Activated T-cell treated with anti-CD3 and anti-CD28 coated beads, Interleukin-2, amount 50 U/mL, for 48 hours (primary cell): ENCODE measurements at regions not wholly inside any gene's neighbourhood (a gene's known extent, or its start where the extent isn't known, plus 50 kb on each side); places are given as distances from the start of the nearest gene placed in this dataset.

ENCODE experiments used
- DNase-seq, 2 experiments: peaks; one replicate each; pipeline ENCODE4 v3.0.0-alpha.2; 2020

DNA sequence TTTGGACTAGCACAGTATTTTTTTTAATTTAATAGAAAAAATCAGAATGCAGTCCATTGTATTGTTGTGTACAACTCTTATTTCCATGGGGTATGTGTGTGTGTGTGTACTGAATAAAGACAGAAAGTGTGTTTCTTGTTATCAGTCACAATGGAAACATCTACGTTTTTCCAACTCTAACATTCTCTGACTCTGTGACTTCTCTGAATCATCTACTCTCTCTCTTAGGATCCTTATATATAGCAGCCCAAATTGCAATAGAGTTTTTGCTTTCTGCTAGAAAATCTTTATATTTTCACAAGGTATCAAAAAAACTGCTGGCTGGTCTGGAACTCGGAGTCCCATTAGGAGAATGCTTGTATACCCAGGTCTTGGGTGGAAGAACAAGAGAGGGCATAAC lies 138.9 kb upstream of the ARID2 start:
- DNase-seq = no peak

DNA sequence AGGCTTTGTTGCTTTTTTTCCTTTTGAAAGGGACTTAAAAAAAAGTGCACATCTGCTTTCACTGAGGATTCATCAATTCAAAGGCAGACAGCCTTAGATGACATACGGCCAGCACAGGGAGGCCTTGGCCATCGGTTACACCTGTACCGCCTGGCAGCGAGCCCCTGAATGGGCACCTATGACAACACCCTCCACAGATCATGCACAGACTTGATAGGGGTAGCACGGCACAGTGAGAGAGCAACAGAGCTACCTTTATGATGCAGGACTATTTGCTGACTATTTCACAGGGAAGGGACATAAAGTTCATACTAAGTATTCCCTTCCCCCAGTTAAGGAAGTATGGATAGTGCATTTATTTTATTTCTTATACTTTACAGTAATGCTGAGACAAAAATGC lies 137.9 kb upstream of the ARID2 start:
- DNase-seq = no peak

GRCh38 chr12:45596366-45596765 lies 133.1 kb upstream of the ARID2 start:
- DNase-seq = no peak

- DNase-seq = no peak
Measured at GRCh38 chr12:45598336-45598735, 131.2 kb upstream of the ARID2 start.

GRCh38 chr12:45598761-45599160 lies 130.7 kb upstream of the ARID2 start:
- DNase-seq = no peak

DNA sequence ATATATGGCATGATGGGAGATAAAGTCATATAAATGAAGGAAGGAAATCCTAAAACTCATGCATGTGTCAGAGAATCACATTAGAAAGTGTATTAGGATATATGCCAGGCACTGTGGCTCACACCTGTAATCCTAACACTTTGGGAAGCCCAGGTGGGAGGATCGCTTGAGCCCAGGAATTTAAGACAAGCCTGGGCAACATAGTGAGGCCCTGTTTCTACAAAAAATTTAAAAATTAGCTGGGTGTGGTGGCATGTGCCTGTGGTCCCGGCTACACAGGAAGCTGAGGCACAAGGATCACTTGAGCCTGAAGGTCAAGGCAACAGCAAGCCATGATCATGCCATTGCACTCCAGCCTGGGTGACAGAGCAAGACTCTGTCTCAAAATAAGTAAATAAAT lies 130.3 kb upstream of the ARID2 start:
- DNase-seq = no peak

GRCh38 chr12:45601390-45601789 lies 128.1 kb upstream of the ARID2 start:
- no peak for DNase-seq

DNA sequence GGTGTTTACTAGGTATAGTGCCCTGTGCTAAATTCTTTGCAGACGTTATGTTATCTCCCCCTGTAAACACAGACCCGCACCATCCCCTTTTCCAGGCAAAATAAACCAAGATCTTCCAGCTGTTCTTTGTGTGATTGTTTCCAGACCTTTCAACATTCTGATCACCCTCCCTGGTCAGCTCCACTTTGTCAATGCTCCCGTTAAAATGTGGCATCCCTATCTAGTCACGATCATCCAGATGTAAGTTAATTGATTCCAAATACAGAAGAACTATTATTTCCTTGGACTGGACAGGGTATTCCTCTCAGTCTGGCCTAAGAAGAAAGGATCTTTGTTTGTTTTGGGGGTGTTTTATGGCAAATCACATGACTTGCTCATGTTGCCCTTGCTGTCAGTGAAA lies 127.6 kb upstream of the ARID2 start:
- no peak for DNase-seq

- DNase-seq = no peak
Measured at GRCh38 chr12:45605624-45606023, 123.9 kb upstream of the ARID2 start.

DNA sequence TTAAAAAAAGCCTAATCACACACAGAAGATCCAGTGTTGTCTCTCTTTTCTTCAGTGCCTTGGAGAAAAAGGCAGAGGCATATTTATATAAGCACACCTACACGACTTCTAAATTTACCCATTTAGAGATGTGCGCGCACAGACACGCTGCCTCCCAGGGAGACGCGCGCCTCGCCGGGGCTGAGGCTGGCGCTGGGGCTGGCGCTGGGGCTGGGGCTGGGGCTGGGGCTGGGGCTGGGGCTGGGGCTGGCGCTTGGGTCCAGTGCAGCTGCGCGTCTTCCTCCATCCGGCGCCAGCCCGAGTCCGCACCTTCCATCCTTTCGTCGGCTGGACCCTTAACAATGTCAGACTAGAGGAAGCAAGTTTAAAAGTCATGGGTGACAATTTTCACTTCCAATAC lies 118.4 kb upstream of the ARID2 start:
- no peak for DNase-seq

GRCh38 chr12:45611495-45611894 lies 118.0 kb upstream of the ARID2 start:
- no peak for DNase-seq

DNA sequence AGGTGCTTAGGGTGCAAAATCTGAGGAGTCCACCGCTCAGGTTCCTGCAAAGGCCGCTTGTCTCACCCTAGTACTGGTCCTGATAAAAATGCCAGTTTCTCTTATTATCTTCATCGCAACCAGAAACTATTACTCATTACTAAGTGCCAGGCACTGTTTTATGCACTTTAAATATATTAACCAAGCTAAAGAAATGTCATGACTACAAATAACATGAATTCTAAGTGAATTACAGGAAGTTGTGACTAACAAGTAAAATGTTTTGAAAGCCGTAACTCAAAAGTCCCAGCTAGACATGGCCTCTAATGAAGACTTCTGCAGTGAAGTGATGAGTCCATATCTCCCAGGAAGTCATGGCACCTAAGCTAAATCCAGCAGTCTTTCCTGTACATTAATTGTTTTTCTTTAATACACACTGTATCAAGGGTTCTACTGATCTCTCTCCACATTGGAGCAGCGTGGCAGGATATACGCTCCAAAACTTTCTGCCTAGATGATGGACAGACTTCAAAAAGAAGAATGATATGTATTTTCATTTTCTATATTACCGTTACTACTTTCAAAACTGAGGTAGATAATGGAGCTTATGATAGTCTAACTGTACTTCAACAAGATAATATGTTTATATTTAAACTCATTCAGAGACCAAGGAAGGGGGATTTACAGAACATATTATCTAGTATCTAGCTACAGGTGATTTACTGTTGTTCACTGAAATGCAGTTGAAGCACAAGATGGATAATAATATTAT lies 117.3 kb upstream of the ARID2 start:
- no peak for DNase-seq

DNA sequence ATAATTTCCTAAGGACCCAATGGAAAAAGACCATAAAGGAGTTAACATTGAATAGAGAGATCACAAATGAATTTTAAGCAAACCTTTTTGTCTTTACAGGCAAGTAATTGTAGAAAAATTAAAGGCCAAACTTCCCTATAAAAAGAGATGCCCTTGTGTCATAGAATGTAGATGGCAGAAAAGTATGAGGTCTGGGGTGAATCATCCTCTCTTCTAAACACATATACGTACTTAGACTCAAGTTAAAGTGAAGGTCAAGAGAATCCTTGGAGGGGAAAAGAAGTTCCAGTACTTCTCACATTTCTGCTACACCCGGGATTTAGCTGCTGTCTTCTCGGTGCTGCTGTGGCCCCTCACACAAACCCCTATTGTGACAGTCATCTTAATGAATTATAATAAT lies 116.2 kb upstream of the ARID2 start:
- no peak for DNase-seq

- no peak for DNase-seq
Measured at GRCh38 chr12:45613855-45614254, 115.7 kb upstream of the ARID2 start.

GRCh38 chr12:45615268-45615667 lies 114.2 kb upstream of the ARID2 start:
- no peak for DNase-seq

GRCh38 chr12:45619736-45620135 lies 109.8 kb upstream of the ARID2 start:
- DNase-seq = no peak

DNA sequence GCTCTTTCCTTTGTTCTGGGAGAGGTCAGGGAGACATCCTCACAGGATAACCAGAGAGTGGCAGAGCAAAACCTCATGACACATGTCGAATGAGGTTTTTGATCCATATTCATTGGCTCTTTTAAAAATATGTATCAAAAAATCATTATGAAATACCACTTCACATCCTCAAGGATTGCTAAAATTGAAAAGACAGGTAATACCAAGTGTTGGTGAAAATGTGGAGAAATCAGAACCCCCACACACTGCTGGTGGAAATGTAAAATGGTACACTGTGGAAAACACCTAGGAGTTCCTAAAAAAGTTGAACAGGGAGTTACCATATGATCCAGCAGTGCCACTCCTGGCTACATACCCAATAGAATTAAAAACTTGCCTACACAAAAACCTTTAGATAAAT lies 107.8 kb upstream of the ARID2 start:
- no peak for DNase-seq

DNA sequence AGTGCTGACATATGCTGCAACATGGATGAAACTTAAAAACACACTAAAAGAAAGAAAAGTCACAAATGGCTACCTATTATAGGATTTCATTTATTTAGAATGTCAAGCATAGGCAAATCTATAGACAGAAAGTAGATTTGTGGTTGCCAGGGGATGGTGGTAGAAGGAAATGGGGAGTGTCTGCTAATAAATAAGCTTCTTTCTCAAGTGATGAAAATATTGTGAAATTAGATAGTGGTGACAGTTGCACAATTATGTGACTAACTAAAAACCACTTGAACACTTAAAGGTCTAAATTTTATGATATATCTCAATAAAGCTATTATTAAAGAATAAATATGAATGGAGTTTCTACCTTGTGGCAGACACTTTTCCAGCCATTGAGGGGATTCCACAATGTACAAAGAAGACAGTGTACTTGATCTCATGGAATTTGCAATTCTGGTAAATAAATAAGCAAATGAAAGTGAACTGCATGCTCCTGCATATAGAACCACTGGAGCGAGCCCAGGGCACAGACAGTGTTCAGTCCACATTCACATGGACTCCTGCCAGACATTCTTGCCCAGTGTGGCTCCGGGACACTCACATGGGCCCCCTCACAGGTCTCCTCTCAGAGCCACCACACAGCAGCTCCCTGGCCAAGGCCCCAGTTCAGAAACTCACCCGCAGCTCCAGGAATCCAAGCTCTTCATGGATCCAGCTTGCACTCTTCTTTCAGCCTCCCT lies 107.1 kb upstream of the ARID2 start:
- DNase-seq = no peak

GRCh38 chr12:45623221-45623620 lies 106.3 kb upstream of the ARID2 start:
- DNase-seq = no peak

DNA sequence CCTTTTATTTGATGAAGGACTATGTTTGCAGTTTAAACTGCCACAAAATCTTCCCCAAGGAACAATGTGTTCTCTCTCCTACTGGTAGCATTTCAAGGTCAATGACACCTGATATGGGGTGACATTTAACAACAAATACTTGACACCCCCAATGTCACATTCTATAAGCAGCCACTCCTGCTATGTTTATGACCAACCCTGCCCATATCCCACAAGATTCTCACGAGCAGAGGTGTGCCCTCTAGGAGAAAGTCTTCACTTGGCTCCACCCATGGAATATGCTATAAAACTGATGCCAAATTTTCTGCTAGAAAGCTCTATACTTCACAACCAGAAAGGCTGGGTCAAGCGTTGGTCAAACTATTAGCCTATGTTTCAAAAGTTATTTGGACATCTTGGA lies 105.6 kb upstream of the ARID2 start:
- no peak for DNase-seq

DNA sequence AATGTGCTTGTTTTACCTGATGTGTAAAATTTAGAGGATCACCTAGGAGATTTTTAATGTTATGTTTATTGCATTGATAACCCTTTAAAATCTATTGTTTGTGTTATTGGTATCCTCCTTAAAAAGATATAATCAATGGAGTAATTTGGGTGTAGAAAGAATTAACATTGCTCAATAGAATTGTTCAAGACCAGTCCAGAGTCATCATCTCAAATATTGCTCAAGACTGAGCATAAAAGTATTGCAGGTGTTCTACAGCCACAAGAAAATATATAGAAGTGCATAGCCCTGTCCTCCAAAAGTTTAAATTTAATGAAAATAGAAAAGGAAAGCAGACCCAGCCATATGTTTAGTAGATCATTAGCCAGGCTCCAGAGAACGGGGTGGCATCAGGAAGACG lies 102.5 kb upstream of the ARID2 start:
- no peak for DNase-seq

DNA sequence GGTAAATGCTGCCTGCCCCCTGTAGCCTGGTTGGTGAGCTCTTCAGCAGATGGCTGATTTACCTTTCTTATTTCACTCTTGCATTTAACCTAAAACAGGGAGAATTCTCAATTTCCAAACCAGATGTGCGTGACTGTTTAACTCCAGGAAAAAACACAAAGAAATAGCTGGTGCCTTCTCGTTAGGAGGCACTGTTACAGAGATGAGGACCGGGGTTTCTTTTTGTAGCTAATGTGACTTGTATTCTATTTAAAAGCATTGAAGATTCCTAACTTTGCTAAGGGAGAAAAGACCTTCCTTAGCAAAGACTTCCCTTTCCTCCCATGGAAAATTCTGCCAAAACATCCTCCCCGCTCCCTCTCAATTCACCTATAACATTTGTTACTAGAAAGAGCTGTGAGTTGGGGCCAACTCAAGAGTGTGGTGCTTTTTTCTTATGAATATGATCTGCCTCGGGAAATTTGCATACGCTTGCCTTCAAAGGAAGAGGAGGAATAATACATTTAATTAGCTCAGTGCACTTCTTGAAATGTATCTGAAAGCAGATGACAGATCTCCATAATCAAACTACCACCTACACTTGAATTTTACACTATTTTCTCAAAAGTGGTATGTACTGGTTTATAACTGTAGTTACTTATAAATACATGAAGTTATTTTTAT lies 102.0 kb upstream of the ARID2 start:
- DNase-seq = no peak

DNA sequence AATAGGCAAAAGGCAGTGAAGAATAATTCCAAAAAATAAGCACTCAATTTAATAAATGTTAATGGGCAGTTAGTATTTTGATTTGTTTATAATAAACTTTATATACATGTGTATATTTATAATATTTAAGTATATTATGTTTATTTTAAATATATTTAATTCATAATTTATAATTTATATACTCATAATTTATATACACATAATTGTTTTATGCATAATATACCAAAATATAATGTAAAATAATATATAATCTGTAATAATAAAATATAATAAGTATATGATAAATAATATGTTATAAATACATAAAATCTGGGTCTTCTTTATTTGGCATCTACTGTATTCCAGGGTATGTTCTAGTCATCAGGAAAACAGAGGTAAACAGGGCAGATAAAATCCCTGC lies 100.2 kb upstream of the ARID2 start:
- DNase-seq = no peak

DNA sequence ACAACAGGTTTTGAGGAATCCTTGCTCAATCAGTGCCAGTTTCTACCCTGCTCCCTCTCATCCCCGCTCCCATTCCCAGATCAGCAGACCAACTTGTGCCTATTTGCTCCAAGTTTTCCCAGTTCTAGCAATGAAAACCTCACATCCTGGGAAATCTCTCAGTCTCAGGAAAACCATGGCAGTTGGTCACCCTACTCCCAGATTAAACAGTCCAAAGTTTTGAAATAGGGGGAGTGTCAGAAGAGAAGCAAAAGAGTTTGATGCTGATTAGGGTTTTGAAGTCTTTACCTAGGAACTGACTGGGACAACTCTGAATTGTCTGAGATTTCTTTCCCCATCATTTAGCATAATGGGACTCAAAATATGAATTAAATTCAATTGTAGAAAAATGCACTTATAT lies 95.8 kb upstream of the ARID2 start:
- DNase-seq = no peak
